ENCODE measurements at regions not wholly inside any gene's neighbourhood (a gene's known extent, or its start where the extent isn't known, plus 50 kb on each side); places are given as distances from the start of the nearest gene placed in this dataset.

DNA sequence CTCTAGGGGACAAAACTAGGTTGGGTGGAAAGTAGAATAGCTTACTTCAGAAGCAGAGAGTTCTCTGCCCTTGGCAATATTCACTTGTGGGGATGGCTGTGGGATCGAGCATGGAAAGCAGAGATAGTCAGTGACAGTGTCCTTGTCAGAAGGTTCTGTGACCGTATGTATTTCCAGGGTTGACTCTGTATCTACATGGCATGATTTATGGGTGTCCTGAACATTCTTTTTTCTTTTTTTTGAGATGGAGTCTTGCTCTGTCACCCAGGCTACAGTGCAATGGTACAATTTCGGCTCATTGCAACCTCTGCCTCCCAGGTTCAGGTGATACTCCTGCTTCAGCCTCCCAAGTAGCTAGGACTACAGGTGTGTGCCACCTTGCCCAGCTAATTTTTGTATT lies 77.4 kb upstream of the LHFPL2 start:
- TF ChIP-seq ELF1 (IDR thresholded peaks at IDR 0.05; ENCODE audit: borderline replicate concordance, low read depth) (no peak), CEBPB (IDR thresholded peaks at IDR 0.05; ENCODE audit: low read depth) (no peak), SIN3A (IDR thresholded peaks at IDR 0.05; ENCODE audit: low read depth) (no peak), POLR2A (IDR thresholded peaks at IDR 0.05; ENCODE audit: borderline replicate concordance, extremely low read depth, insufficient read depth, insufficient read length) (no peak)
- TF ChIP-seq, protein P1, sequence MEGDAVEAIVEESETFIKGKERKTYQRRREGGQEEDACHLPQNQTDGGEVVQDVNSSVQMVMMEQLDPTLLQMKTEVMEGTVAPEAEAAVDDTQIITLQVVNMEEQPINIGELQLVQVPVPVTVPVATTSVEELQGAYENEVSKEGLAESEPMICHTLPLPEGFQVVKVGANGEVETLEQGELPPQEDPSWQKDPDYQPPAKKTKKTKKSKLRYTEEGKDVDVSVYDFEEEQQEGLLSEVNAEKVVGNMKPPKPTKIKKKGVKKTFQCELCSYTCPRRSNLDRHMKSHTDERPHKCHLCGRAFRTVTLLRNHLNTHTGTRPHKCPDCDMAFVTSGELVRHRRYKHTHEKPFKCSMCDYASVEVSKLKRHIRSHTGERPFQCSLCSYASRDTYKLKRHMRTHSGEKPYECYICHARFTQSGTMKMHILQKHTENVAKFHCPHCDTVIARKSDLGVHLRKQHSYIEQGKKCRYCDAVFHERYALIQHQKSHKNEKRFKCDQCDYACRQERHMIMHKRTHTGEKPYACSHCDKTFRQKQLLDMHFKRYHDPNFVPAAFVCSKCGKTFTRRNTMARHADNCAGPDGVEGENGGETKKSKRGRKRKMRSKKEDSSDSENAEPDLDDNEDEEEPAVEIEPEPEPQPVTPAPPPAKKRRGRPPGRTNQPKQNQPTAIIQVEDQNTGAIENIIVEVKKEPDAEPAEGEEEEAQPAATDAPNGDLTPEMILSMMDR (IDR thresholded peaks at IDR 0.05 in 2 of 3, conservative IDR thresholded peaks at IDR 0.05 in 1 of 3; ENCODE audit: borderline replicate concordance in 1 of 3, insufficient read depth in 1 of 3, low read depth in 2 of 3, low read length in 2 of 3), result no peak

Data from HCT116 (cell line).